Spleen (tissue), 11 donors: ENCODE measurements at regions not wholly inside any gene's neighbourhood (a gene's known extent, or its start where the extent isn't known, plus 50 kb on each side); places are given as distances from the start of the nearest gene placed in this dataset.

Experiments
- DNase-seq: peaks from one replicate; pipeline ENCODE4 v3.0.0-alpha.2; 2020
- H3K27ac ChIP-seq, 8 donors: fragments of 200-600 bp; sonication (generic) in 7 of 8; 1 replicate in 4 of 8; 2 replicates in 4 of 8; pipeline versions ENCODE4 v1.5.0 to v1.8.0; 2016 to 2021; ENCODE audit warnings: inconsistent platforms in 4 of 8, mild to moderate bottlenecking in 4 of 8, moderate library complexity in 1 of 8
- H3K27me3 ChIP-seq, 7 donors: fragments of 200-600 bp; sonication (generic) in 6 of 7; replicated peaks in 1 of 7; 1 replicate in 4 of 7; 2 replicates in 3 of 7; pipeline versions ENCODE4 v1.5.0 to v1.8.0; 2016 to 2021; ENCODE audit warnings: inconsistent platforms in 3 of 7, mild to moderate bottlenecking in 1 of 7
- H3K36me3 ChIP-seq, 6 donors: fragments of 200-600 bp; sonication (generic) in 5 of 6; 1 replicate in 4 of 6; 2 replicates in 2 of 6; pipeline versions ENCODE4 v1.5.0 to v1.8.0; 2016 to 2021; ENCODE audit warnings: inconsistent platforms in 2 of 6
- H3K4me1 ChIP-seq, 6 donors: fragments of 200-600 bp; sonication (generic) in 5 of 6; 1 replicate in 3 of 6; 2 replicates in 3 of 6; pipeline versions ENCODE4 v1.5.0 to v1.8.0; 2016 to 2021; ENCODE audit warnings: inconsistent platforms in 3 of 6
- H3K4me3 ChIP-seq, 8 donors: fragments of 200-600 bp; sonication (generic) in 7 of 8; 1 replicate in 4 of 8; 2 replicates in 4 of 8; pipeline versions ENCODE4 v1.5.0 to v1.8.0; 2016 to 2021; ENCODE audit warnings: inconsistent platforms in 4 of 8, mild to moderate bottlenecking in 4 of 8, moderate library complexity in 2 of 8
- H3K9me3 ChIP-seq, 8 donors: fragments of 200-600 bp; sonication (generic) in 7 of 8; 1 replicate in 4 of 8; 2 replicates in 4 of 8; pipeline versions ENCODE4 v1.5.0 to v1.8.0; 2016 to 2021; ENCODE audit warnings: inconsistent platforms in 4 of 8
- CTCF ChIP-seq, 11 experiments: fragments of 200-600 bp in 7 of 11; fragments of 450-650 bp in 4 of 11; sonication (generic) in 4 of 11; IDR thresholded peaks in 8 of 11; conservative IDR thresholded peaks in 3 of 11; 1 replicate in 7 of 11; 2 replicates in 4 of 11; pipeline versions ENCODE4 v1.4.0 to v1.8.0; 2016 to 2021; ENCODE audit warnings: antibody characterized with exemption in 11 of 11, inconsistent platforms in 4 of 11, mild to moderate bottlenecking in 1 of 11
- POLR2A ChIP-seq, 3 donors: fragments of 450-650 bp; IDR thresholded peaks; one replicate each; pipeline ENCODE4 v1.5.1; 2017; ENCODE audit warnings: antibody characterized with exemption in 3 of 3, mild to moderate bottlenecking in 1 of 3
- POLR2AphosphoS5 ChIP-seq, 3 donors: sonication (generic); formaldehyde crosslinking; IDR thresholded peaks; one replicate each; pipeline ENCODE4 v1.5.1; 2017; ENCODE audit warnings: antibody characterized with exemption in 3 of 3
- WGBS, 5 donors: extraction: QIAGEN DNeasy Blood & Tissue Kit in 3 of 5; methylation state at CpG; one replicate each; pipeline versions ENCODE4 v1.1.5 to v1.1.7; 2013 to 2018; 5-methylcytosine and 5-hydroxymethylcytosine counted together
- intact Hi-C: fragments of 100-400 bp; cut with DNase I; formaldehyde crosslinking; loops from one replicate; pipeline ENCODE4 v1.15.0; 2023; ENCODE audit warnings: low total_unique reads
- donor health status: healthy with polysubstance abuse.
- donor health status: DM: no; HTN: no; CAD: no; lungs with moderate emphysema.
- donor health status: DM: no; HTN: no; CAD: no.
- donor health status: Bipolar disorder and iron deficiency.
- donor health status: healthy.
- donor health status: DM: no; HTN: no; CAD: no.
- donor health status: DM: yes; HTN: yes; CAD: no.

GRCh38 chr12:124190312-124191023 lies 104.4 kb upstream of the RFLNA start:
- H3K27ac ChIP-seq = no peak overlapping the region
- no peak for DNase-seq
- H3K27me3 ChIP-seq = no peaks in the 10 kb centered on the region
- H3K4me1 ChIP-seq = peaks cover 0 to 13% (median 5%) of the 10 kb centered on the region in 6 donors
- no peaks in the 10 kb centered on the region for H3K9me3 ChIP-seq
- no peak overlapping the region for H3K4me3 ChIP-seq
- no peaks in the 10 kb centered on the region for H3K36me3 ChIP-seq
- WGBS, 5 donors = 92 to 95% (median 93%) methylated on average over 12 to 14 of the region's 14 CpGs
- intact Hi-C loops = no loop called here
- TF ChIP-seq POLR2AphosphoS5 (IDR thresholded peaks at IDR 0.05) (no peak), CTCF (IDR thresholded peaks at IDR 0.05 in 8 of 11, conservative IDR thresholded peaks at IDR 0.05 in 3 of 11) (no peak), POLR2A (IDR thresholded peaks at IDR 0.05) (no peak)

GRCh38 chr12:124191024-124191359 lies 103.9 kb upstream of the RFLNA start:
- H3K27ac ChIP-seq = no peak overlapping the region
- 79 to 95% (median 88%) methylated on average over 1 to 3 of the region's 3 CpGs for WGBS, 5 donors
- TF ChIP-seq POLR2A (IDR thresholded peaks at IDR 0.05) (no peak), POLR2AphosphoS5 (IDR thresholded peaks at IDR 0.05) (no peak), CTCF (IDR thresholded peaks at IDR 0.05 in 8 of 11, conservative IDR thresholded peaks at IDR 0.05 in 3 of 11) (no peak)
- no peaks in the 10 kb centered on the region for H3K27me3 ChIP-seq
- peaks cover 0 to under 1% (median 0%) of the 10 kb centered on the region in 8 donors for H3K9me3 ChIP-seq
- intact Hi-C loops = no loop called here
- peaks cover 0 to 13% (median 5%) of the 10 kb centered on the region in 6 donors for H3K4me1 ChIP-seq
- H3K4me3 ChIP-seq = no peak overlapping the region
- DNase-seq = no peak
- no peaks in the 10 kb centered on the region for H3K36me3 ChIP-seq

GRCh38 chr12:124191966-124192365 lies 102.9 kb upstream of the RFLNA start:
- H3K27me3 ChIP-seq = no peaks in the 10 kb centered on the region
- 85 to 93% (median 89%) methylated on average over 12 of the region's 12 CpGs for WGBS, 5 donors
- H3K36me3 ChIP-seq = no peaks in the 10 kb centered on the region
- TF ChIP-seq CTCF (IDR thresholded peaks at IDR 0.05 in 8 of 11, conservative IDR thresholded peaks at IDR 0.05 in 3 of 11) = no peak
- no peak for TF ChIP-seq POLR2AphosphoS5 (IDR thresholded peaks at IDR 0.05)
- TF ChIP-seq POLR2A (IDR thresholded peaks at IDR 0.05) = no peak
- no peak overlapping the region for H3K4me3 ChIP-seq
- DNase-seq = no peak
- intact Hi-C loops = no loop called here
- H3K9me3 ChIP-seq = peaks cover 0 to 8% (median 5%) of the 10 kb centered on the region in 8 donors
- H3K27ac ChIP-seq = no peak overlapping the region
- peaks cover 0 to 13% (median 5%) of the 10 kb centered on the region in 6 donors for H3K4me1 ChIP-seq

- Histone ChIP-seq H3K27me3 (no peaks in the 10 kb centered on the region), H3K9me3 (peaks cover 0 to 20% (median 13%) of the 10 kb centered on the region in 8 donors), H3K36me3 (no peaks in the 10 kb centered on the region), H3K4me3 (no peak overlapping the region), H3K27ac (no peak overlapping the region), H3K4me1 (no peaks in the 10 kb centered on the region)
- intact Hi-C loops = no loop called here
- no peak for DNase-seq
- TF ChIP-seq CTCF (IDR thresholded peaks at IDR 0.05 in 8 of 11, conservative IDR thresholded peaks at IDR 0.05 in 3 of 11) = no peak
- no peak for TF ChIP-seq POLR2A (IDR thresholded peaks at IDR 0.05)
- TF ChIP-seq POLR2AphosphoS5 (IDR thresholded peaks at IDR 0.05) = no peak
- WGBS, 5 donors = 86 to 90% (median 87%) methylated on average over 15 of the region's 15 CpGs
These were observed 100.5 kb upstream of the RFLNA start for GRCh38 chr12:124194264-124194892.
